Adrenal gland (tissue), 9 donors: ENCODE measurements at regions not wholly inside any gene's neighbourhood (a gene's known extent, or its start where the extent isn't known, plus 50 kb on each side); places are given as distances from the start of the nearest gene placed in this dataset.

Source experiments
- DNase-seq, 7 donors: peaks; one replicate each; pipeline ENCODE4 v3.0.0-alpha.2; 2019 to 2020
- H3K27ac ChIP-seq, 5 donors: fragments of 200-600 bp; sonication (generic) in 4 of 5; 1 replicate in 3 of 5; 2 replicates in 2 of 5; pipeline versions ENCODE4 v1.5.1 to v1.8.0; 2016 to 2020; ENCODE audit warnings: mild to moderate bottlenecking in 1 of 5
- H3K27me3 ChIP-seq: fragments of 200-600 bp; 2 replicates; pipeline ENCODE4 v1.8.0; 2021
- H3K36me3 ChIP-seq, 2 donors: fragments of 200-600 bp; replicated peaks in 1 of 2; 1 replicate in 1 of 2; 2 replicates in 1 of 2; pipeline versions ENCODE4 v1.5.1 to v1.8.0; 2018 to 2022
- H3K4me1 ChIP-seq, 2 donors: fragments of 200-600 bp; replicated peaks in 1 of 2; 1 replicate in 1 of 2; 2 replicates in 1 of 2; pipeline versions ENCODE4 v1.5.1 to v1.8.0; 2018 to 2021
- H3K4me3 ChIP-seq, 4 donors: fragments of 200-600 bp; sonication (generic) in 3 of 4; one replicate each; pipeline ENCODE4 v1.5.1; 2016 to 2018
- H3K9me3 ChIP-seq, 3 donors: fragments of 200-600 bp; sonication (generic) in 1 of 3; replicated peaks in 1 of 3; 1 replicate in 2 of 3; 2 replicates in 1 of 3; pipeline versions ENCODE4 v1.5.1 to v1.8.0; 2016 to 2021
- POLR2A ChIP-seq, 2 donors: fragments of 450-650 bp; IDR thresholded peaks; one replicate each; pipeline ENCODE4 v1.6.1; 2017; ENCODE audit warnings: antibody characterized with exemption in 2 of 2, mild to moderate bottlenecking in 2 of 2, moderate library complexity in 1 of 2
- WGBS, 4 donors: extraction: QIAGEN DNeasy Blood & Tissue Kit in 2 of 4; methylation state at CpG; one replicate each; pipeline versions ENCODE4 v1.1.5 to v1.1.7; 2013 to 2017; 5-methylcytosine and 5-hydroxymethylcytosine counted together
- intact Hi-C, 2 donors: fragments of 100-400 bp; cut with DNase I; formaldehyde crosslinking; loops; one replicate each; pipeline versions ENCODE4 v1.14.1 to v1.15.0; 2022 to 2023
- TF ChIP-seq, protein P1 (sequence below), 6 experiments: fragments of 450-650 bp in 4 of 6; fragments of 200-600 bp in 2 of 6; sonication (generic) in 1 of 6; IDR thresholded peaks; 1 replicate in 5 of 6; 2 replicates in 1 of 6; pipeline versions ENCODE4 v1.5.1 to v1.8.0; 2016 to 2021; ENCODE audit warnings: antibody characterized with exemption in 6 of 6, mild to moderate bottlenecking in 2 of 6, moderate library complexity in 1 of 6
- donor health status: healthy with polysubstance abuse.
- donor health status: Bipolar disorder and iron deficiency.
- donor health status: DM: yes; HTN: yes; CAD: no.
- donor health status: DM: no; HTN: no; CAD: no.
- donor health status: DM: no; HTN: no; CAD: no.

DNA sequence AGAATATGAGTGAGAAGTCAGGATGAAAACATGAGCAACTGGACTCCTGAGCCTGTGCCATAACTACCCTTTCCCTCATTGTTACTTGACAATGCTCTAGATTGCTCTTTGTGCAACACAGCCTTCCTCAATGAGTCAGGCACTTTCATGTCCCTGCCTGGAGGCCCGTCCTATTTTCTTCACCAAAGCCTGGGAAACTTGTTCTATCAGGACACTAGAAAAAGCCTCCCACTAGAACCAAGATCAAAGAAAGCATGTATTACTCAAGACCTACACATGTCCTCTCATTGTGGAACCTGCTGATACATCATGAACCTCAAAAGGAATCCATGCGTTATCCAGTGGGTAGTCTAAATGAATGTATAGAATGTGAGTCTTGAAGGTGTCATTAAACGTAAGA lies 624.5 kb downstream of the TOX3 start:
- WGBS, 4 donors = 66 to 91% (median 77%) methylated on average over 3 of the region's 3 CpGs
- Histone ChIP-seq H3K4me3 (no peak overlapping the region), H3K27me3 (peaks cover 4% of the 10 kb centered on the region), H3K36me3 (no peaks in the 10 kb centered on the region), H3K4me1 (no peaks in the 10 kb centered on the region), H3K27ac (no peak overlapping the region), H3K9me3 (no peaks in the 10 kb centered on the region)
- intact Hi-C loops = no loop called here
- no peak for DNase-seq
- TF ChIP-seq, protein P1, sequence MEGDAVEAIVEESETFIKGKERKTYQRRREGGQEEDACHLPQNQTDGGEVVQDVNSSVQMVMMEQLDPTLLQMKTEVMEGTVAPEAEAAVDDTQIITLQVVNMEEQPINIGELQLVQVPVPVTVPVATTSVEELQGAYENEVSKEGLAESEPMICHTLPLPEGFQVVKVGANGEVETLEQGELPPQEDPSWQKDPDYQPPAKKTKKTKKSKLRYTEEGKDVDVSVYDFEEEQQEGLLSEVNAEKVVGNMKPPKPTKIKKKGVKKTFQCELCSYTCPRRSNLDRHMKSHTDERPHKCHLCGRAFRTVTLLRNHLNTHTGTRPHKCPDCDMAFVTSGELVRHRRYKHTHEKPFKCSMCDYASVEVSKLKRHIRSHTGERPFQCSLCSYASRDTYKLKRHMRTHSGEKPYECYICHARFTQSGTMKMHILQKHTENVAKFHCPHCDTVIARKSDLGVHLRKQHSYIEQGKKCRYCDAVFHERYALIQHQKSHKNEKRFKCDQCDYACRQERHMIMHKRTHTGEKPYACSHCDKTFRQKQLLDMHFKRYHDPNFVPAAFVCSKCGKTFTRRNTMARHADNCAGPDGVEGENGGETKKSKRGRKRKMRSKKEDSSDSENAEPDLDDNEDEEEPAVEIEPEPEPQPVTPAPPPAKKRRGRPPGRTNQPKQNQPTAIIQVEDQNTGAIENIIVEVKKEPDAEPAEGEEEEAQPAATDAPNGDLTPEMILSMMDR (IDR thresholded peaks at IDR 0.05) = no peak
- no peak for TF ChIP-seq POLR2A (IDR thresholded peaks at IDR 0.05)

DNA sequence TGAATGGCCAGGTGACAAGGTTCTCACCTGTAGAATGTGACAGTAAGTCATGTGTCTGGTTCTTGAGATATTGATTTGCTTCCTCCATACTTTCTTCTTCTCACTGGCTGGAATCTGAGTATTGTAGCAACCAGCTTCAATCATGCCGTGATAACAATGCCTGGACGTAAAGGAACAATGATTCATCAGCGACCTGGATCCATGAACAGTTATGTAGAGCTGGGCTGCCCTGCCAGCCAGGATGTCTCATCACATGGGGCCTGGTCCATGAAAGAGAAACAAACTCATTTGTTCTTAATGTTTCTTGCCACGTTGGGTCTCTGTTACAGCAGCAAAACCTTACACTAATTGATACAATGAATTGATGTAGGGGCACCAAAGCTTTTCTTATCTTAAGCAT lies 627.2 kb downstream of the TOX3 start:
- no peaks in the 10 kb centered on the region for H3K4me1 ChIP-seq
- 69 to 76% (median 75%) methylated on average over 4 of the region's 4 CpGs for WGBS, 4 donors
- DNase-seq = no peak
- no peak overlapping the region for H3K27ac ChIP-seq
- H3K9me3 ChIP-seq = no peaks in the 10 kb centered on the region
- no peaks in the 10 kb centered on the region for H3K36me3 ChIP-seq
- TF ChIP-seq POLR2A (IDR thresholded peaks at IDR 0.05) = no peak
- TF ChIP-seq, protein P1 (IDR thresholded peaks at IDR 0.05) = no peak
- intact Hi-C loops = no loop called here
- H3K4me3 ChIP-seq = no peak overlapping the region
- peaks cover under 1% of the 10 kb centered on the region for H3K27me3 ChIP-seq

DNA sequence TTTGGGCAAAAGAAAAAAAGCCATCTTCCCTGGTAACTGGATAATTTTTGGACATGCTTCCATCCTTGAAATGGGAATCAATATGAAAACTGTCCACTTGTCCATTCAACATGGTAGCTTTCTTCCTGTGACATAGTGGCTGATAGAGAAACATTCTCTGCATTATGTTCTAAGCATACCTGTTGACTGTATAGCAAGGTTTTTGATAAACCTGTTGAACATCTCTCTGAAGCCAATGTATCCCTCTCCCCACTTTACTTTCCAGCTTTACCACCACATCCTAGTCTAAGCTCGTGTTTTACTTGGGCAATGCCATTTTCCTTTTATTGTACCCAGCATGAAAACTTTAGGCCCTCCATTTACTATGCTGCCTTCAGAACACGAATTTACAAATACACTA lies 630.1 kb downstream of the TOX3 start:
- Histone ChIP-seq H3K4me3 (no peak overlapping the region), H3K36me3 (no peaks in the 10 kb centered on the region), H3K4me1 (no peaks in the 10 kb centered on the region), H3K27ac (no peak overlapping the region), H3K9me3 (no peaks in the 10 kb centered on the region), H3K27me3 (no peaks in the 10 kb centered on the region)
- intact Hi-C loops = no loop called here
- TF ChIP-seq, protein P1 (IDR thresholded peaks at IDR 0.05) = no peak
- no peak for TF ChIP-seq POLR2A (IDR thresholded peaks at IDR 0.05)
- DNase-seq = no peak
- WGBS, 4 donors = 57 to 70% (median 65%) methylated on average over 2 of the region's 2 CpGs

DNA sequence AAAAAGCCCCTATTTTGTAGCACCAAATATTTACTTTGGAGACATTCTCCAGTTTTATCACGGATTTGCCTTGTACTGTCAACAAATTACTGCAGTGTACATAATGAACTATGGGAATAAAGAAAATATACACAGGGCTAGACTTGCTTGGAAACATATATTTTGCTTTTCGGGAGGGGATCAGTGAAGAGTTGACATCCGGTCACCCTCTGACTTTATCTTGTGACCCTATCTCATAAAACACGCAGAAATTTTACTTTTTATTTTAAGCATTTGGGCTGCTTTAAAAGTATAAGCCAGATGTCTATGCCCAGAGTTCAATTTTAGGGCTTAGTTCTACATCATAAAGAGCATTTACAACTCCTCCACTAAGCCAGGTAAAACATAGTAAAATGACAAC lies 630.7 kb downstream of the TOX3 start:
- H3K4me3 ChIP-seq = no peak overlapping the region
- H3K36me3 ChIP-seq = no peaks in the 10 kb centered on the region
- DNase-seq = no peak
- H3K27me3 ChIP-seq = no peaks in the 10 kb centered on the region
- H3K27ac ChIP-seq = no peak overlapping the region
- intact Hi-C loops = no loop called here
- H3K9me3 ChIP-seq = no peaks in the 10 kb centered on the region
- 32 to 50% (median 44%) methylated on average over 4 of the region's 4 CpGs for WGBS, 4 donors
- H3K4me1 ChIP-seq = no peaks in the 10 kb centered on the region
- no peak for TF ChIP-seq POLR2A (IDR thresholded peaks at IDR 0.05)
- TF ChIP-seq, protein P1 (IDR thresholded peaks at IDR 0.05) = no peak
